Stomach (tissue), 8 donors: ENCODE measurements at regions not wholly inside any gene's neighbourhood (a gene's known extent, or its start where the extent isn't known, plus 50 kb on each side); places are given as distances from the start of the nearest gene placed in this dataset.

ENCODE experiments used
- DNase-seq, 2 donors: peaks; one replicate each; pipeline versions ENCODE4 v3.0.0 to v3.0.0-alpha.2; 2013 to 2019
- H3K27ac ChIP-seq, 5 donors: fragments of 200-600 bp in 4 of 5; sonication (generic) in 4 of 5; one replicate each; pipeline ENCODE4 v1.5.1; 2013 to 2019; ENCODE audit warnings: mild to moderate bottlenecking in 1 of 5, moderate library complexity in 1 of 5
- H3K27me3 ChIP-seq, 3 donors: fragments of 200-600 bp; sonication (generic); one replicate each; pipeline ENCODE4 v1.5.1; 2017 to 2019; ENCODE audit warnings: mixed run types in 1 of 3
- H3K36me3 ChIP-seq, 4 donors: fragments of 200-600 bp; sonication (generic); 1 replicate in 3 of 4; 2 replicates in 1 of 4; pipeline ENCODE4 v1.5.1; 2016 to 2019
- H3K4me1 ChIP-seq, 4 donors: fragments of 200-600 bp; sonication (generic); one replicate each; pipeline ENCODE4 v1.5.1; 2016 to 2019
- H3K4me3 ChIP-seq, 4 donors: fragments of 200-600 bp; sonication (generic) in 3 of 4; one replicate each; pipeline ENCODE4 v1.5.1; 2016 to 2019; ENCODE audit warnings: mild to moderate bottlenecking in 1 of 4
- H3K9me3 ChIP-seq, 4 donors: fragments of 200-600 bp; sonication (generic); one replicate each; pipeline ENCODE4 v1.5.1; 2016 to 2019
- EP300 ChIP-seq: sonication (generic); formaldehyde crosslinking; IDR thresholded peaks from one replicate; pipeline ENCODE4 v1.6.1; 2017; ENCODE audit warnings: antibody characterized with exemption
- POLR2A ChIP-seq, 4 donors: fragments of 450-650 bp; IDR thresholded peaks; one replicate each; pipeline ENCODE4 v1.6.1; 2016; ENCODE audit warnings: antibody characterized with exemption in 4 of 4, control low read depth in 2 of 4, mild to moderate bottlenecking in 1 of 4, moderate library complexity in 1 of 4
- POLR2AphosphoS5 ChIP-seq, 3 donors: sonication (generic); formaldehyde crosslinking; IDR thresholded peaks; one replicate each; pipeline ENCODE4 v1.6.1; 2016; ENCODE audit warnings: antibody characterized with exemption in 3 of 3
- WGBS, 5 donors: extraction: QIAGEN DNeasy Blood & Tissue Kit in 3 of 5; methylation state at CpG; one replicate each; pipeline versions ENCODE4 v1.1.5 to v1.1.7; 2013 to 2018; 5-methylcytosine and 5-hydroxymethylcytosine counted together
- intact Hi-C: fragments of 100-400 bp; cut with DNase I; formaldehyde crosslinking; loops from one replicate; pipeline ENCODE4 v1.15.1; 2023; ENCODE audit warnings: low total_unique reads
- TF ChIP-seq, protein P1 (sequence below), 7 experiments: fragments of 450-650 bp in 4 of 7; fragments of 200-600 bp in 3 of 7; sonication (generic) in 3 of 7; IDR thresholded peaks; one replicate each; pipeline ENCODE4 v1.5.1; 2016 to 2019; ENCODE audit warnings: antibody characterized with exemption in 7 of 7, control low read depth in 2 of 7, mild to moderate bottlenecking in 1 of 7
- donor health status: healthy with polysubstance abuse.
- donor health status: Bipolar disorder and iron deficiency.
- donor health status: healthy.

DNA sequence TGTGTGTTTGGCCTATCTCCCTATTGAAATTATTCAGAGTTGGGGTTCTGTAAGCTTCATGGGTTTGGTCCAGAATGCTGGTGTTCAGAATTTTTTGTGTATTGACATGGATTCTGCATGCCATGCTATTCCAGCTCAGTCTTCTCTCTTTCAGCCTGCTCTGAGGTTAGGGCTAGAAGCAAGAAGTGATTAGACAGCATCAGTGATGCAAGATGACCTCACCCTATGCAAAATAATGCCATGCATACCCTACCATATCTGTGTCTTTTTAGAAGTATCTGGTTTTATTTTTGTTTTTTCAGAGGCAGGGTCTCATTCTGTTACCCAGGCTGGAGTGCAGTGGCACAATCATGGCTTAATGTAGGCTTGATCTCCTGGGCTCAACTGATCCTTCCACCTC is 175.6 kb upstream of the SKOR2 start:
- Histone ChIP-seq H3K4me3 (no peak overlapping the region), H3K36me3 (no peaks in the 10 kb centered on the region), H3K27me3 (no peaks in the 10 kb centered on the region), H3K9me3 (no peaks in the 10 kb centered on the region), H3K27ac (no peak overlapping the region), H3K4me1 (no peaks in the 10 kb centered on the region)
- TF ChIP-seq POLR2AphosphoS5 (IDR thresholded peaks at IDR 0.05) (no peak), EP300 (no peak), POLR2A (IDR thresholded peaks at IDR 0.05) (no peak)
- TF ChIP-seq, protein P1, sequence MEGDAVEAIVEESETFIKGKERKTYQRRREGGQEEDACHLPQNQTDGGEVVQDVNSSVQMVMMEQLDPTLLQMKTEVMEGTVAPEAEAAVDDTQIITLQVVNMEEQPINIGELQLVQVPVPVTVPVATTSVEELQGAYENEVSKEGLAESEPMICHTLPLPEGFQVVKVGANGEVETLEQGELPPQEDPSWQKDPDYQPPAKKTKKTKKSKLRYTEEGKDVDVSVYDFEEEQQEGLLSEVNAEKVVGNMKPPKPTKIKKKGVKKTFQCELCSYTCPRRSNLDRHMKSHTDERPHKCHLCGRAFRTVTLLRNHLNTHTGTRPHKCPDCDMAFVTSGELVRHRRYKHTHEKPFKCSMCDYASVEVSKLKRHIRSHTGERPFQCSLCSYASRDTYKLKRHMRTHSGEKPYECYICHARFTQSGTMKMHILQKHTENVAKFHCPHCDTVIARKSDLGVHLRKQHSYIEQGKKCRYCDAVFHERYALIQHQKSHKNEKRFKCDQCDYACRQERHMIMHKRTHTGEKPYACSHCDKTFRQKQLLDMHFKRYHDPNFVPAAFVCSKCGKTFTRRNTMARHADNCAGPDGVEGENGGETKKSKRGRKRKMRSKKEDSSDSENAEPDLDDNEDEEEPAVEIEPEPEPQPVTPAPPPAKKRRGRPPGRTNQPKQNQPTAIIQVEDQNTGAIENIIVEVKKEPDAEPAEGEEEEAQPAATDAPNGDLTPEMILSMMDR (IDR thresholded peaks at IDR 0.05): no peak
- intact Hi-C loops: no loop called here
- DNase-seq: no peak

DNA sequence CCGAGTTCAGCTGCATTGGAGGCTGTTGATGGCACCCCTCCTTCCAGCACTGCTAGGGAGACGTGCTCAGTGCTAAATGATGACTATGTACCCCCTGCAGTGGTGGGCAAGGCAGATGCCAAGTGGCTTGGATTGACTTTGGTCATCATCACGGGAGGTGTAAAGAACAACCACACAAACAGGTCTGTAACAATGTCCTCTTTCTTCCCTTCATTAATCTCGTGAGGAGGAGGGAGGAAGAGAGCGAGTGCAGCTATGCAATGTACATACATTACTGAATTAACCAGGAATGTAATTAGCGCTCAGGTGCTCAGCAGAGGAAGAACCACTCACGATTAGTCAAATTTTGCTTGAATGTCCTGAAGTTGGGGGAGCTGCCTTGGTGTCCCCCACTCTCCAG is 173.9 kb upstream of the SKOR2 start:
- DNase-seq: peak in 1 of 2 donors; percentile 18
- Histone ChIP-seq H3K36me3 (no peaks in the 10 kb centered on the region), H3K4me3 (no peak overlapping the region), H3K27me3 (no peaks in the 10 kb centered on the region), H3K9me3 (no peaks in the 10 kb centered on the region), H3K27ac (no peak overlapping the region), H3K4me1 (no peaks in the 10 kb centered on the region)
- WGBS, 5 donors: 67 to 79% (median 74%) methylated on average over 7 of the region's 7 CpGs
- intact Hi-C loops: no loop called here
- TF ChIP-seq POLR2A (IDR thresholded peaks at IDR 0.05) (no peak), POLR2AphosphoS5 (IDR thresholded peaks at IDR 0.05) (no peak), EP300 (no peak)
- TF ChIP-seq, protein P1 (IDR thresholded peaks at IDR 0.05): no peak

DNA sequence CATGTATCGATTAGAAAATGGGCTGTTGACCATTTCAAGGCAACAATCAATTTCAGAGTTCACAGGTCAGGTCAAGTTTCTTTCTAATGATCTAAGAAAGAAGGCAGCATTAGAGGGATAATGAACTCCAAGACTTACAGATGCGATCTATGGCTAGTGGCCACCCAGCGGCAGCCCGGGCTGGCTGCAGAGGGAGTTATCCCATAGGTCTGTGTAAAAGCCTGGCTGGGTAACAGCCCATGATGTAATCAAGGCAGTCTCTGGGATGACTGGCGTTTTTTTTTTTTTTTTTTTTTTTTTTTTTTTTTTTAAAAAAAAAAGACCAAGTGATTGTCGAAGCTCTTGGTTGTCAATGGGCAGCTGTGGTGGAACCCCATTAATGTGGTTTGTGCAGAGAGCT is 171.1 kb upstream of the SKOR2 start:
- Histone ChIP-seq H3K4me1 (no peaks in the 10 kb centered on the region), H3K36me3 (no peaks in the 10 kb centered on the region), H3K27ac (no peak overlapping the region), H3K27me3 (peaks cover 0 to 19% (median 0%) of the 10 kb centered on the region in 3 donors), H3K4me3 (no peak overlapping the region), H3K9me3 (no peaks in the 10 kb centered on the region)
- intact Hi-C loops: no loop called here
- TF ChIP-seq, protein P1 (IDR thresholded peaks at IDR 0.05): no peak
- TF ChIP-seq POLR2AphosphoS5 (IDR thresholded peaks at IDR 0.05) (no peak), EP300 (no peak), POLR2A (IDR thresholded peaks at IDR 0.05) (no peak)
- DNase-seq: no peak
- WGBS, 5 donors: 46 to 63% (median 56%) methylated on average over 6 of the region's 6 CpGs

DNA sequence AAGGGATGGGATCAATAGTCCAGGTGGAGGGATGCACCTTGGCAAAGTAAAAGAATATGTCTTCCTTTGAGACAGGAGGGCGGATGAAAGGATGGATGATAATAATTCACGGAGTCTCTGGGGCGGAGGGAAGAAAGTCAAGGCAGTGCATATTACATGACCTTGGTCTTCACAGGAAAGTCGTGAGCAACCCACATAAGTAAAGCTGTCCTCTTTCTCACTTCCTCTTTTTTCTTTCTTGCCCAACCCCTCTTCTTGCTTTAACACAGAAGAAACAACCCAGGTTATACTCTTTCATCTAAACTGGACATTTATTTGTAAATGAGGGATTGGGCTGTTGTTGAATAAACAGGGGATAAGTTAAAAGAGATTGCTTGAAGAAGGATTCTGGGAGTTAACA is 168.7 kb upstream of the SKOR2 start:
- H3K36me3 ChIP-seq: no peaks in the 10 kb centered on the region
- H3K27me3 ChIP-seq: peaks cover 0 to 26% (median 0%) of the 10 kb centered on the region in 3 donors
- no peaks in the 10 kb centered on the region for H3K4me1 ChIP-seq
- H3K9me3 ChIP-seq: no peaks in the 10 kb centered on the region
- H3K27ac ChIP-seq: no peak overlapping the region
- intact Hi-C loops: no loop called here
- no peak overlapping the region for H3K4me3 ChIP-seq
- TF ChIP-seq POLR2A (IDR thresholded peaks at IDR 0.05) (no peak), POLR2AphosphoS5 (IDR thresholded peaks at IDR 0.05) (no peak), EP300 (no peak)
- TF ChIP-seq, protein P1 (IDR thresholded peaks at IDR 0.05): no peak
- DNase-seq: no peak
- WGBS, 5 donors: 58 to 70% (median 59%) methylated on average over 4 of the region's 4 CpGs
